KMS-11 (cell line): ENCODE measurements at regions not wholly inside any gene's neighbourhood (a gene's known extent, or its start where the extent isn't known, plus 50 kb on each side); places are given as distances from the start of the nearest gene placed in this dataset.
"Not testable (repeated sequence)": the region's sequence is repeated elsewhere in the genome, so short reads cannot be mapped to it uniquely, and the experiment has no call there.

Experiments used
- H2AFZ ChIP-seq: fragments of 200-600 bp; sonication (generic); 2 replicates; pipeline ENCODE4 v1.6.1; 2016; ENCODE audit warnings: antibody characterized with exemption, mixed run types, low read depth
- H3K27ac ChIP-seq: fragments of 200-600 bp; sonication (generic); 2 replicates; pipeline ENCODE4 v1.6.1; 2016; ENCODE audit warnings: mild to moderate bottlenecking, mixed run types
- H3K27me3 ChIP-seq: fragments of 200-600 bp; sonication (generic); 2 replicates; pipeline ENCODE4 v1.6.1; 2017; ENCODE audit warnings: mild to moderate bottlenecking, low read depth, mixed run types, moderate library complexity; ENCODE audit not compliant: insufficient read depth
- H3K36me3 ChIP-seq: fragments of 200-600 bp; sonication (generic); 2 replicates; pipeline ENCODE4 v1.6.1; 2017; ENCODE audit warnings: mild to moderate bottlenecking, mixed run types; ENCODE audit not compliant: insufficient read depth
- H3K4me1 ChIP-seq: fragments of 200-600 bp; sonication (generic); 2 replicates; pipeline ENCODE4 v1.6.1; 2016; ENCODE audit warnings: mild to moderate bottlenecking, low read depth, mixed run types; ENCODE audit not compliant: poor library complexity, severe bottlenecking
- H3K4me2 ChIP-seq: fragments of 200-600 bp; sonication (generic); 2 replicates; pipeline ENCODE4 v1.7.0; 2016; ENCODE audit warnings: mild to moderate bottlenecking, mixed run types
- H3K4me3 ChIP-seq: fragments of 200-600 bp; sonication (generic); IDR thresholded peaks from 2 replicates; pipeline ENCODE4 v1.6.1; 2017; ENCODE audit warnings: low read depth, low read length, mixed read lengths; ENCODE audit not compliant: insufficient read depth
- H3K79me2 ChIP-seq: fragments of 200-600 bp; sonication (generic); 2 replicates; pipeline ENCODE4 v1.6.1; 2016; ENCODE audit warnings: low read depth, mixed run types; ENCODE audit not compliant: insufficient read depth
- H3K9ac ChIP-seq: fragments of 200-600 bp; sonication (generic); 2 replicates; pipeline ENCODE4 v1.6.1; 2016; ENCODE audit warnings: mild to moderate bottlenecking, mixed run types
- H4K20me1 ChIP-seq: fragments of 200-600 bp; sonication (generic); 2 replicates; pipeline ENCODE4 v1.6.1; 2016; ENCODE audit warnings: mild to moderate bottlenecking, mixed run types; ENCODE audit not compliant: insufficient read depth
- TF ChIP-seq, protein P1 (sequence below): fragments of 200-600 bp; sonication (generic); conservative IDR thresholded peaks from 2 replicates; pipeline ENCODE4 v1.6.1; 2017; ENCODE audit warnings: low read depth, mild to moderate bottlenecking, antibody characterized with exemption, low read length, moderate library complexity, mixed read lengths

- no peaks in the 10 kb centered on the region for H4K20me1 ChIP-seq
- H2AFZ ChIP-seq: peak overlapping the region; percentile 96
- H3K79me2 ChIP-seq: no peaks in the 10 kb centered on the region
- peaks cover 24% of the 10 kb centered on the region; the same call in 1 of the 2 replicates for H3K27me3 ChIP-seq
- peak overlapping the region; percentile 95 for H3K4me2 ChIP-seq
- H3K9ac ChIP-seq: peak overlapping the region; percentile 94
- TF ChIP-seq, protein P1, sequence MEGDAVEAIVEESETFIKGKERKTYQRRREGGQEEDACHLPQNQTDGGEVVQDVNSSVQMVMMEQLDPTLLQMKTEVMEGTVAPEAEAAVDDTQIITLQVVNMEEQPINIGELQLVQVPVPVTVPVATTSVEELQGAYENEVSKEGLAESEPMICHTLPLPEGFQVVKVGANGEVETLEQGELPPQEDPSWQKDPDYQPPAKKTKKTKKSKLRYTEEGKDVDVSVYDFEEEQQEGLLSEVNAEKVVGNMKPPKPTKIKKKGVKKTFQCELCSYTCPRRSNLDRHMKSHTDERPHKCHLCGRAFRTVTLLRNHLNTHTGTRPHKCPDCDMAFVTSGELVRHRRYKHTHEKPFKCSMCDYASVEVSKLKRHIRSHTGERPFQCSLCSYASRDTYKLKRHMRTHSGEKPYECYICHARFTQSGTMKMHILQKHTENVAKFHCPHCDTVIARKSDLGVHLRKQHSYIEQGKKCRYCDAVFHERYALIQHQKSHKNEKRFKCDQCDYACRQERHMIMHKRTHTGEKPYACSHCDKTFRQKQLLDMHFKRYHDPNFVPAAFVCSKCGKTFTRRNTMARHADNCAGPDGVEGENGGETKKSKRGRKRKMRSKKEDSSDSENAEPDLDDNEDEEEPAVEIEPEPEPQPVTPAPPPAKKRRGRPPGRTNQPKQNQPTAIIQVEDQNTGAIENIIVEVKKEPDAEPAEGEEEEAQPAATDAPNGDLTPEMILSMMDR: no peak
- peaks cover 15% of the 10 kb centered on the region for H3K4me1 ChIP-seq
- peak overlapping the region; percentile 99 for H3K4me3 ChIP-seq
- H3K27ac ChIP-seq: peak overlapping the region; percentile 92
- H3K36me3 ChIP-seq: no peaks in the 10 kb centered on the region
Observed at GRCh38 chr1:148334339-148335130, 148.6 kb downstream of the PPIAL4G start.

DNA sequence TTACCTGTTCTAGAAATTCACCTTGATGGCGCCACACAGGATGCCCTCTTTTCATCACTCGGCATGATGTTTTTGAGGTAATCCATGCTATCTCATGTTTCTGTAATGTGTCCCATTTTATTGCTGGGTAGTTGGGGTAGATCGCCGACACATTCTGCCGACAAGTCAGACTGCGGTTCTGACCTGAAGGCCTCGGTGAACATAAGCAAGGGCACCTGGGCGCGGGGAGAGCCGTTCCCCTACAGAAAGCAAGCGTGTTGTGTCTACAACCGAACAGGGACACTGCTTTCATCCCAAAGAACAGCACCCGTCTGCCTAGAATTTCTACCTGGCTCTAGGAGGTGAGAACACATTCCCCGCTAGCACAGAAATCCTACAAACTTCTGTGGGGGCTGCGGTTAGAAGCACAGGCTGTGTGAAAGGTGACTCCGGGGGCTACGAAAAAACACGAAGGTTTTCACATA is 149.2 kb downstream of the PPIAL4G start:
- peak overlapping the region; percentile 95 for H3K4me2 ChIP-seq
- peaks cover 24% of the 10 kb centered on the region; the same call in 1 of the 2 replicates for H3K27me3 ChIP-seq
- H3K4me3 ChIP-seq: peak overlapping the region; percentile 99
- H3K9ac ChIP-seq: peak overlapping the region; percentile 94
- TF ChIP-seq, protein P1: 0 out of 2 replicates have a peak, but pooled peaks have one; percentile 9
- H3K27ac ChIP-seq: peak overlapping the region; percentile 92
- no peaks in the 10 kb centered on the region for H4K20me1 ChIP-seq
- no peaks in the 10 kb centered on the region for H3K36me3 ChIP-seq
- H2AFZ ChIP-seq: peak overlapping the region; percentile 96
- H3K79me2 ChIP-seq: no peaks in the 10 kb centered on the region
- H3K4me1 ChIP-seq: peaks cover 15% of the 10 kb centered on the region

DNA sequence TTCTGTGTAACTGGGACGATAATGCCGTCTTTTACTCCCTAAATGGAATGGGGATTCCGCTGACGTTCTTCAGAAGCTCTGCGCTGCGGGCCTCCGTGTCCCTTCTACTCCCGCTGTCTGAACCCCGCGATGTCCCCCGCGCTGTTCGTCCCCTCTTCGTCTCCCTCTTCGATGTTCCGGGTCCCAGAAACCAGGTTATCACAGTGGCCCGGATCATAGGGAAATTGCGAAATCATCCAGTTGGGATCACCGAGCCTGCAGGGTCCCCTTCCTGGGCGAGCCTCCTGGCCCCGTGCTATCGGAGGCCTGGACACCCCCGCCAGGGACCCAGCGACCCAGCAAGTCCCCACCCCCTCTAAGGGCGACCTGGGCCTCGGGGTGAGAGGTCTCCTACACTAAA is 154.2 kb downstream of the PPIAL4G start:
- no peaks in the 10 kb centered on the region for H4K20me1 ChIP-seq
- H3K4me1 ChIP-seq: peaks cover 10% of the 10 kb centered on the region
- H3K4me2 ChIP-seq: no peak overlapping the region
- no peak overlapping the region for H3K27ac ChIP-seq
- H3K36me3 ChIP-seq: no peaks in the 10 kb centered on the region
- H3K27me3 ChIP-seq: no peaks in the 10 kb centered on the region; the same call in 1 of the 2 replicates
- no peak overlapping the region for H2AFZ ChIP-seq
- H3K79me2 ChIP-seq: no peaks in the 10 kb centered on the region
- no peak overlapping the region for H3K9ac ChIP-seq
- H3K4me3 ChIP-seq: peak overlapping the region; percentile 36
- TF ChIP-seq, protein P1: no peak

- not testable (repeated sequence) for H3K4me3 ChIP-seq, H3K36me3 ChIP-seq, H3K79me2 ChIP-seq, H3K4me2 ChIP-seq, H3K9ac ChIP-seq, H3K4me1 ChIP-seq, H4K20me1 ChIP-seq, H3K27ac ChIP-seq, H3K27me3 ChIP-seq, H2AFZ ChIP-seq
Observed at GRCh38 chr1:148325031-148325430, 158.1 kb downstream of the PPIAL4G start.

DNA sequence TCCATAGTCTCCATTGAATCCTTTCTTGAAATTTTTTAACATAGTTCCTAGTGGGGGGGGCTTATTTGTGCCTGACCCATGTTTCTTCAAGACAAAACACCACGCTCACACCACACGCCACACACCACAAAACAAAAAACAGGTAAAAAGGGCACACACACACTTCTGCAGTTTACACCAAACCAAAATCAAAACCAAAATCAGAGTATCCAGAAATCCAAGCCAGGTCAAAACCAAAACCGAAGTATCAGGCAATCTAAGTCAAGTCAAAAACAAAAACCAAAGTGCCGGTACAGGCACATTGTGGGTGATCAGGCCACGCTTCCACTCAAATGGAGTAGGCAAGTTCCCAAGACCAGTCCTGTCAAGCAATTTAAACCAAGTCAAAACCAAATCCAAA is 158.6 kb downstream of the PPIAL4G start:
- H3K4me3 ChIP-seq, H3K27me3 ChIP-seq, H3K79me2 ChIP-seq, H2AFZ ChIP-seq, H3K4me1 ChIP-seq, H4K20me1 ChIP-seq, H3K27ac ChIP-seq, H3K4me2 ChIP-seq, H3K9ac ChIP-seq, H3K36me3 ChIP-seq: not testable (repeated sequence)

DNA sequence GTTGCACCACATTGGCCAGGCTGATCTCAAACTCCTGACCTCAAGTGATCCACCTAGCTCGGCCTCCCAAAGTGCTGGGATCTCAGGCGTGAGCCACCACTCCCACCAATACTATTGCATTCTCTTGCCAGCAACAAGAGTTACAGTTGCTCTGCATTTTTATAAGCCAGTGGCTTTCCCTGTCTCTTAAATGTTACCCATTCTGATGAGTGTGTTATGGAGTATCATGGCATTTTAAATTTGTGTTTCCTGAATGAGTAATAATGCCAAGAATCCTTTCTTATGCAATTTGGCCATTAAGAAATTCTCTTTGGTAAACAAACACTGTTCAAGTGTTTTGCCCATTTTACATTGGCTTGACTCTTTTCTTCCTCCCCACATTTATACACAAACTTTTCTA is 163.0 kb downstream of the PPIAL4G start:
- H3K36me3 ChIP-seq: not testable (repeated sequence)

More for the DNA sequence above, 163.0 kb downstream of the PPIAL4G start:
- H3K9ac ChIP-seq, H3K4me2 ChIP-seq, H3K4me1 ChIP-seq, H3K79me2 ChIP-seq, H3K4me3 ChIP-seq, H3K27ac ChIP-seq, H2AFZ ChIP-seq, H4K20me1 ChIP-seq, H3K27me3 ChIP-seq: not testable (repeated sequence)
